Uterus (tissue), 3 donors: ENCODE measurements at regions not wholly inside any gene's neighbourhood (a gene's known extent, or its start where the extent isn't known, plus 50 kb on each side); places are given as distances from the start of the nearest gene placed in this dataset.

ENCODE experiments used
- DNase-seq, 2 donors: peaks; one replicate each; pipeline ENCODE4 v3.0.0-alpha.2; 2019 to 2020
- H3K27ac ChIP-seq, 2 donors: fragments of 200-600 bp; sonication (generic); 1 replicate in 1 of 2; 2 replicates in 1 of 2; pipeline ENCODE4 v1.5.1; 2016 to 2018
- H3K27me3 ChIP-seq, 2 donors: fragments of 200-600 bp; sonication (generic); one replicate each; pipeline ENCODE4 v1.5.1; 2018 to 2019; ENCODE audit warnings: control low read depth in 1 of 2
- H3K36me3 ChIP-seq, 2 donors: fragments of 200-600 bp; sonication (generic); one replicate each; pipeline ENCODE4 v1.5.1; 2019; ENCODE audit warnings: control low read depth in 1 of 2
- H3K4me1 ChIP-seq, 2 donors: fragments of 200-600 bp; sonication (generic); one replicate each; pipeline ENCODE4 v1.5.1; 2018 to 2019; ENCODE audit warnings: control low read depth in 1 of 2
- H3K4me3 ChIP-seq, 2 donors: fragments of 200-600 bp; sonication (generic); 1 replicate in 1 of 2; 2 replicates in 1 of 2; pipeline ENCODE4 v1.5.1; 2018 to 2019; ENCODE audit warnings: mild to moderate bottlenecking in 1 of 2
- H3K9me3 ChIP-seq, 2 donors: fragments of 200-600 bp; sonication (generic); one replicate each; pipeline ENCODE4 v1.5.1; 2019; ENCODE audit warnings: control low read depth in 1 of 2
- POLR2A ChIP-seq, 2 donors: fragments of 450-650 bp; IDR thresholded peaks; one replicate each; pipeline ENCODE4 v1.6.1; 2016; ENCODE audit warnings: antibody characterized with exemption in 2 of 2, mild to moderate bottlenecking in 1 of 2, moderate library complexity in 1 of 2
- intact Hi-C: fragments of 100-400 bp; cut with DNase I; formaldehyde crosslinking; loops from one replicate; pipeline ENCODE4 v1.15.1; 2023; ENCODE audit warnings: low total_unique reads
- TF ChIP-seq, protein P1 (sequence below), 4 experiments: fragments of 200-600 bp in 2 of 4; fragments of 450-650 bp in 2 of 4; sonication (generic) in 2 of 4; IDR thresholded peaks; one replicate each; pipeline ENCODE4 v1.5.1; 2016 to 2019; ENCODE audit warnings: antibody characterized with exemption in 4 of 4, mild to moderate bottlenecking in 2 of 4, moderate library complexity in 1 of 4
- donor health status: DM: yes; HTN: yes; CAD: no.

DNA sequence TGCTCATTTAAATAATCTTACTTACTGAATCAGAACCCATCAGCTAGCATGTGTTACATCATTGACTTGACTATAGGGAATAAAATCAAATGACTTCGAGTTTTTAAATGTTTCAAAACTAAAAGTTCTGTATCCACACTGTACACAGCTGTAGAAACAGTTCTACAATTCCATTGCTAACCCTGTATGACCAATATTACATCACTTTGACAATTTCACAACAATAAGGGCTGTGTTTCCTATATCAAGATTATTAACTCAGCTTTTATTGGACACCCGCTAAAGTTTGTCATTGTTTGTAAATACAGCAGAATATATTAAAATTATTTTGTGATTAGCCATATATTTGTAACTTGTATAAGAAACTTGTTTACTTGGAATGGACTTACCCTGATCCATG lies 540.8 kb downstream of the PRELID2 start:
- H3K27me3 ChIP-seq, result no peaks in the 10 kb centered on the region
- DNase-seq, result no peak
- TF ChIP-seq, protein P1, sequence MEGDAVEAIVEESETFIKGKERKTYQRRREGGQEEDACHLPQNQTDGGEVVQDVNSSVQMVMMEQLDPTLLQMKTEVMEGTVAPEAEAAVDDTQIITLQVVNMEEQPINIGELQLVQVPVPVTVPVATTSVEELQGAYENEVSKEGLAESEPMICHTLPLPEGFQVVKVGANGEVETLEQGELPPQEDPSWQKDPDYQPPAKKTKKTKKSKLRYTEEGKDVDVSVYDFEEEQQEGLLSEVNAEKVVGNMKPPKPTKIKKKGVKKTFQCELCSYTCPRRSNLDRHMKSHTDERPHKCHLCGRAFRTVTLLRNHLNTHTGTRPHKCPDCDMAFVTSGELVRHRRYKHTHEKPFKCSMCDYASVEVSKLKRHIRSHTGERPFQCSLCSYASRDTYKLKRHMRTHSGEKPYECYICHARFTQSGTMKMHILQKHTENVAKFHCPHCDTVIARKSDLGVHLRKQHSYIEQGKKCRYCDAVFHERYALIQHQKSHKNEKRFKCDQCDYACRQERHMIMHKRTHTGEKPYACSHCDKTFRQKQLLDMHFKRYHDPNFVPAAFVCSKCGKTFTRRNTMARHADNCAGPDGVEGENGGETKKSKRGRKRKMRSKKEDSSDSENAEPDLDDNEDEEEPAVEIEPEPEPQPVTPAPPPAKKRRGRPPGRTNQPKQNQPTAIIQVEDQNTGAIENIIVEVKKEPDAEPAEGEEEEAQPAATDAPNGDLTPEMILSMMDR (IDR thresholded peaks at IDR 0.05), result no peak
- TF ChIP-seq POLR2A (IDR thresholded peaks at IDR 0.05), result no peak
- no peaks in the 10 kb centered on the region for H3K4me1 ChIP-seq
- intact Hi-C loops, result no loop called here
- H3K9me3 ChIP-seq, result no peaks in the 10 kb centered on the region
- no peak overlapping the region for H3K4me3 ChIP-seq
- H3K36me3 ChIP-seq, result no peaks in the 10 kb centered on the region
- H3K27ac ChIP-seq, result no peak overlapping the region

GRCh38 chr5:145293716-145294115 lies 541.4 kb downstream of the PRELID2 start:
- Histone ChIP-seq H3K4me1 (no peaks in the 10 kb centered on the region), H3K9me3 (no peaks in the 10 kb centered on the region), H3K36me3 (no peaks in the 10 kb centered on the region), H3K4me3 (no peak overlapping the region), H3K27me3 (no peaks in the 10 kb centered on the region), H3K27ac (no peak overlapping the region)
- TF ChIP-seq, protein P1 (IDR thresholded peaks at IDR 0.05), result no peak
- TF ChIP-seq POLR2A (IDR thresholded peaks at IDR 0.05), result no peak
- no peak for DNase-seq
- intact Hi-C loops, result no loop called here

GRCh38 chr5:145292278-145292677 lies 542.9 kb downstream of the PRELID2 start:
- intact Hi-C loops, result no loop called here
- Histone ChIP-seq H3K4me1 (no peaks in the 10 kb centered on the region), H3K36me3 (no peaks in the 10 kb centered on the region), H3K4me3 (no peak overlapping the region), H3K27ac (no peak overlapping the region), H3K27me3 (no peaks in the 10 kb centered on the region), H3K9me3 (no peaks in the 10 kb centered on the region)
- no peak for TF ChIP-seq POLR2A (IDR thresholded peaks at IDR 0.05)
- no peak for DNase-seq

- Histone ChIP-seq H3K27me3 (no peaks in the 10 kb centered on the region), H3K36me3 (no peaks in the 10 kb centered on the region), H3K4me1 (no peaks in the 10 kb centered on the region), H3K27ac (no peak overlapping the region), H3K9me3 (no peaks in the 10 kb centered on the region), H3K4me3 (no peak overlapping the region)
- DNase-seq, result no peak
- intact Hi-C loops, result no loop called here
- no peak for TF ChIP-seq POLR2A (IDR thresholded peaks at IDR 0.05)
- TF ChIP-seq, protein P1 (IDR thresholded peaks at IDR 0.05), result no peak
Observed at GRCh38 chr5:145283141-145283810, 551.9 kb downstream of the PRELID2 start.

GRCh38 chr5:145280806-145281205 lies 554.3 kb downstream of the PRELID2 start:
- Histone ChIP-seq H3K36me3 (no peaks in the 10 kb centered on the region), H3K4me3 (no peak overlapping the region), H3K27ac (no peak overlapping the region), H3K9me3 (no peaks in the 10 kb centered on the region), H3K4me1 (no peaks in the 10 kb centered on the region), H3K27me3 (no peaks in the 10 kb centered on the region)
- intact Hi-C loops, result no loop called here
- TF ChIP-seq, protein P1 (IDR thresholded peaks at IDR 0.05), result no peak
- no peak for TF ChIP-seq POLR2A (IDR thresholded peaks at IDR 0.05)
- DNase-seq, result no peak

- no peak overlapping the region for H3K27ac ChIP-seq
- no peaks in the 10 kb centered on the region for H3K4me1 ChIP-seq
- H3K4me3 ChIP-seq, result no peak overlapping the region
- H3K9me3 ChIP-seq, result no peaks in the 10 kb centered on the region
- no peak for DNase-seq
- no peaks in the 10 kb centered on the region for H3K27me3 ChIP-seq
- no peaks in the 10 kb centered on the region for H3K36me3 ChIP-seq
- no peak for TF ChIP-seq POLR2A (IDR thresholded peaks at IDR 0.05)
- TF ChIP-seq, protein P1 (IDR thresholded peaks at IDR 0.05), result no peak
- intact Hi-C loops, result no loop called here
Observed at GRCh38 chr5:145280214-145280613, 554.9 kb downstream of the PRELID2 start.
